Endodermal cell (in vitro differentiated cells): ENCODE measurements at regions not wholly inside any gene's neighbourhood (a gene's known extent, or its start where the extent isn't known, plus 50 kb on each side); places are given as distances from the start of the nearest gene placed in this dataset.

Experiments used
- DNase-seq: peaks from one replicate; pipeline ENCODE4 v3.0.0-alpha.2; 2017
- H3K27ac ChIP-seq: 2 replicates; pipeline ENCODE4 v1.5.1; 2013; ENCODE audit warnings: mild to moderate bottlenecking, low read depth, low read length, moderate library complexity
- H3K27me3 ChIP-seq: 2 replicates; pipeline ENCODE4 v1.6.1; 2013; ENCODE audit warnings: mild to moderate bottlenecking, low read length, moderate library complexity; ENCODE audit not compliant: insufficient read depth, control insufficient read depth, poor library complexity, severe bottlenecking
- H3K36me3 ChIP-seq: 2 replicates; pipeline ENCODE4 v1.7.0; 2013; ENCODE audit warnings: mild to moderate bottlenecking, low read length, moderate library complexity; ENCODE audit not compliant: control insufficient read depth, insufficient read depth
- H3K4me1 ChIP-seq: one replicate; pipeline ENCODE4 v1.7.0; 2013; ENCODE audit warnings: low read length; ENCODE audit not compliant: control insufficient read depth, insufficient read depth
- H3K4me3 ChIP-seq: 2 replicates; pipeline ENCODE4 v1.5.1; 2013; ENCODE audit warnings: mild to moderate bottlenecking, low read length, moderate library complexity
- H3K9ac ChIP-seq: 2 replicates; pipeline ENCODE4 v1.6.1; 2013; ENCODE audit warnings: mild to moderate bottlenecking, low read length, moderate library complexity; ENCODE audit not compliant: poor library complexity, severe bottlenecking; ENCODE audit errors: extremely low read depth
- H3K9me3 ChIP-seq: 2 replicates; pipeline ENCODE4 v1.6.1; 2013; ENCODE audit warnings: mild to moderate bottlenecking, low read length, moderate library complexity; ENCODE audit not compliant: control insufficient read depth
- H3K27ac Mint-ChIP-seq: 2 replicates; pipeline ENCODE4 v1.8.0; 2020; ENCODE audit warnings: mixed read lengths
- H3K27me3 Mint-ChIP-seq: 2 replicates; pipeline ENCODE4 v1.8.0; 2021; ENCODE audit warnings: mild to moderate bottlenecking, mixed read lengths; ENCODE audit not compliant: insufficient read depth
- H3K36me3 Mint-ChIP-seq: 2 replicates; pipeline ENCODE4 v1.8.0; 2020; ENCODE audit warnings: low read depth, mixed read lengths
- H3K4me1 Mint-ChIP-seq: 2 replicates; pipeline ENCODE4 v1.8.0; 2020; ENCODE audit warnings: mixed read lengths
- H3K4me3 Mint-ChIP-seq: 2 replicates; pipeline ENCODE4 v1.8.0; 2020; ENCODE audit warnings: mild to moderate bottlenecking, moderate library complexity, mixed read lengths
- H3K9me3 Mint-ChIP-seq: 2 replicates; pipeline ENCODE4 v1.8.0; 2020; ENCODE audit warnings: mild to moderate bottlenecking, mixed read lengths
- CTCF ChIP-seq: fragments of 200-600 bp; sonication (generic); conservative IDR thresholded peaks from 2 replicates; pipeline ENCODE4 v1.5.0; 2021; ENCODE audit warnings: antibody characterized with exemption, mild to moderate bottlenecking
- WGBS, 2 experiments: methylation state at CpG; one replicate each; pipeline versions ENCODE4 v1.1.5 to v1.1.7; 2013; ENCODE audit warnings: missing lambda C conversion rate in 2 of 2, mixed read lengths in 1 of 2; ENCODE audit not compliant: insufficient coverage in 1 of 2, insufficient read length in 1 of 2; 5-methylcytosine and 5-hydroxymethylcytosine counted together

GRCh38 chr4:144310535-144310934, 170.0 kb upstream of the GYPA start:
- Histone ChIP-seq H3K9me3 (peaks cover 29% of the 10 kb centered on the region), H3K36me3 (no peaks in the 10 kb centered on the region), H3K9ac (no peak overlapping the region), H3K27me3 (no peaks in the 10 kb centered on the region), H3K27ac (no peak overlapping the region), H3K4me1 (no peaks in the 10 kb centered on the region), H3K4me3 (no peak overlapping the region)
- Mint-ChIP-seq H3K9me3 (peaks cover 36% of the 10 kb centered on the region), H3K4me1 (no peaks in the 10 kb centered on the region), H3K27me3 (no peaks in the 10 kb centered on the region), H3K36me3 (peaks cover 8% of the 10 kb centered on the region), H3K4me3 (no peak overlapping the region), H3K27ac (no peak overlapping the region)
- DNase-seq, result no peak
- TF ChIP-seq CTCF, result no peak
- 88% methylated on average over 4 of the region's 4 CpGs; no CpG with 5 or more reads in 1 of the 2 experiments for WGBS, 2 experiments

DNA sequence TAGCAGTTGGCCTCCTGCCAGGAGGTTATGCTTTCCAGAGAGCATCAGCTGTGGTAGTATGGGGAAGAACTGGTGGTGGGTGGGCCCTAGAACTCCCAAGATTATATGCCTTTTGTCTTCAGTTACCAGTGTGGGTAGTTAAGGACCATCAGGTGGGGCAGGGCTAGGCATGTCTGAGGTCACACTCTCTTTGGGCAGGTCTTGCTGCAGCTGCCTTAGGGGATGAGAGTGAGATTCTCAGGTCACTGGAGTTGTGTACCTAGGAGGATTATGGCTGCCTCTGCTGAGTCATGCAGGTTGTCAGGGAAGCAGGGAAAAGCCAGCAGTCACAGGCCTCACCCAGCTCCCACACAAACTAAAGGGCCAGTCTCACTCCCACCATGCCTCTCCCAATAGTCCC, 172.9 kb upstream of the GYPA start:
- Histone ChIP-seq H3K9ac (no peak overlapping the region), H3K27me3 (no peaks in the 10 kb centered on the region), H3K4me1 (no peaks in the 10 kb centered on the region), H3K9me3 (peaks cover 44% of the 10 kb centered on the region), H3K36me3 (no peaks in the 10 kb centered on the region), H3K4me3 (no peak overlapping the region), H3K27ac (no peak overlapping the region)
- no peak overlapping the region for H3K27ac Mint-ChIP-seq
- peaks cover 10% of the 10 kb centered on the region for H3K36me3 Mint-ChIP-seq
- no peak for TF ChIP-seq CTCF
- H3K27me3 Mint-ChIP-seq, result no peaks in the 10 kb centered on the region
- H3K4me1 Mint-ChIP-seq, result no peaks in the 10 kb centered on the region
- H3K4me3 Mint-ChIP-seq, result no peak overlapping the region
- DNase-seq, result no peak
- peaks cover 44% of the 10 kb centered on the region for H3K9me3 Mint-ChIP-seq

DNA sequence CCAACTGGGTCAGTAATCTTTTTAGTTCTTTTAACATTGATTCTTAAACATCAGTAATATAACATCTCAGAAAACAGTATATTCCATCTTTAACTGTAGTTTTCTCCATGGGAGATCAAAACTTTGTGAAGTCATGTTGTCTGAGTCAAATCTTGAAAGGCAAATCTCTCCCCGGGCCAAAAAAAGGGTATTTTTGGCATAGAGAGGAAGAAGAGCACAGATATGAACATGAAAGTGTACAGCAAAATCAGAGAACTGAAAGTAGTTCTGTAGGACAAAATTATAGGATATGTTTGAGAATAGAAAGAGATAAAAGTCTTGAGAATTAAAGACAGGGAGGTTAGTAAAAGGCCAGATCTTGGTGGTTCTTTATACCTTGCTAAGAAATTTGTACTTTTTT, 176.4 kb upstream of the GYPA start:
- H3K9me3 Mint-ChIP-seq, result peaks cover 44% of the 10 kb centered on the region
- no peak overlapping the region for H3K27ac Mint-ChIP-seq
- H3K4me1 Mint-ChIP-seq, result no peaks in the 10 kb centered on the region
- H3K27me3 ChIP-seq, result no peaks in the 10 kb centered on the region
- no peak for TF ChIP-seq CTCF
- WGBS, 2 experiments, result 84 to 100% methylated on average over 1 of the region's 1 CpG
- H3K4me3 Mint-ChIP-seq, result no peak overlapping the region
- peaks cover 8% of the 10 kb centered on the region for H3K36me3 Mint-ChIP-seq
- no peak overlapping the region for H3K4me3 ChIP-seq
- H3K9me3 ChIP-seq, result peaks cover 44% of the 10 kb centered on the region
- H3K9ac ChIP-seq, result no peak overlapping the region
- no peaks in the 10 kb centered on the region for H3K4me1 ChIP-seq
- no peaks in the 10 kb centered on the region for H3K27me3 Mint-ChIP-seq
- no peak overlapping the region for H3K27ac ChIP-seq
- DNase-seq, result no peak
- H3K36me3 ChIP-seq, result no peaks in the 10 kb centered on the region
